ENCODE measurements at regions not wholly inside any gene's neighbourhood (a gene's known extent, or its start where the extent isn't known, plus 50 kb on each side); places are given as distances from the start of the nearest gene placed in this dataset.

DNA sequence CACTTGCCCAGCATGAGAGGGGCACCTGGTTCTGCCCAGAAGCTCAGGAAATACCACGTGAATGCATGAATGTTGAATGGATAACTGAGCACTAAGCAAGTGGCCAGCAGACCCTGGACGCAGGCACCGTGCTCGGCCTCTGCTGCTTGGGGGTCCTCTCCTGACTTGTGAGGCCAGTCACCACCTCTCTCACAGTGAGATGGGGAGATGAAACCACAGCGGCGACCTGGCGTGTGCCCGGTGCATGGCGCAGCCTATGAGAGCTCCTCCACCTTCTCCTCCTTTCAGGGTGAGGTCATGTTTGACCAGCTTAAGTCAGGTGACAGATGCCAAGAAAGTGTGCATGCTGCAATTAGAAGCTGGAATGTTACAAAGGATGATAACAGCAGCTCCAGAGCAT lies 75.5 kb downstream of the HMX1 start:
- no peak for DNase-seq (ENCODE audit: low read depth in 4 of 4, low spot score in 2 of 4)

DNA sequence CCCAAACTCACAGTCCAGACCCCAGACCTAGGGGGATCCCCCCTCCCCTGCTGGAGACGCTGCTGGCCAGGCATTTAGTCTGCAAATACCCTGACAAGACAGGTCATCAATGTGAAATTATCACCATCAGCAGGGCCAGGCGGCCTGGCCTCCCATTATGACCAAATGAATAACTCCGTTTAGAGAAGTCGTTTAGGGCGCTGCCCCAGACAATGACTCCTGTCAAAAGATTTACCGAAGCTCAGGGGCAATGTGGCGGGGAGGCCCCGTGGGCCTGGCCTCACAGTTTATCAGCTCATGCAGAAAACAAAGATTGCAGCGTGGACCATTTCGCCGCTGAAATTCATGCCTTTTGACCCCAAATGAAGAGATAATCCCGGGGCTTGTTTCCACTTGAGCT lies 76.5 kb downstream of the HMX1 start:
- DNase-seq (ENCODE audit: low read depth in 4 of 4, low spot score in 2 of 4) = no peak

DNA sequence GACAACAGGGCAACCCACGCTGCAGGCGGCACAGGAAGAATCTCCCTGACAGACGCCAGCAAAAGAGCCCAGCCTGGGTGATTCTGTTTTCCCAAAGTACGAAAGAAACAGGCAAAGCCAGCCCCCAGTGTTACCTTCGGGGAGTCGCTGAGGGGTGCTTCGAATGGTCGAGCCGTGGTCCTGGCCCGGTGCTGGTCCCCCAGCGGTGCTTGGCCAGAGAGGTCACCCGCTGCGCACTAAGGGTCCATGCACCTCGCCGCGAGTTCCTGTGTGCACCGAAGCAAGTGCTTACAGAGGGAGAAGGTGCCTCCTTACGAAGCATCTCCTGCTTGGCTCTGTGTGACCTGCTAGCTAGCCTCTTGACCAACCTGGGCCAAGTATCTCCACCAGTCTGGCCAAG lies 77.1 kb downstream of the HMX1 start:
- no peak for DNase-seq (ENCODE audit: low read depth in 4 of 4, low spot score in 2 of 4)

GRCh38 chr4:8793571-8794160 lies 78.0 kb downstream of the HMX1 start:
- DNase-seq (ENCODE audit: low read depth in 4 of 4, low spot score in 2 of 4) = no peak

DNA sequence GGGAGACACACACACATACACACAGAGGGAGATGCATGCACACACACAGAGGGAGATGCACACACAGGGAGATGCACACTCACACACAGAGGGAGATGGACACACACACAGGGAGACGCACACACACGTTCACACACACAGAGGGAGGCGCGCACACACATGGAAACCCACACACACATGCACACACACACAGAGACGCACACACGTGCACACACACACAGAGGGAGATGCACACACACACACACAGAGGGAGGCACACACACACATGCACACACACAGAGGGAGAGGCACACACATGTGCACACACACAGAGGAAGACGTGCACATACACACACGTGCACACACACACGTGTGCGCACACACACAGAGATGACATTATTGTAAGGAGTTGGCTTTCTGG lies 79.1 kb downstream of the HMX1 start:
- DNase-seq (ENCODE audit: low read depth in 4 of 4, low spot score in 2 of 4) = no peak

GRCh38 chr4:8791609-8792008 lies 80.0 kb downstream of the HMX1 start:
- DNase-seq (ENCODE audit: low read depth in 4 of 4, low spot score in 2 of 4) = no peak

DNA sequence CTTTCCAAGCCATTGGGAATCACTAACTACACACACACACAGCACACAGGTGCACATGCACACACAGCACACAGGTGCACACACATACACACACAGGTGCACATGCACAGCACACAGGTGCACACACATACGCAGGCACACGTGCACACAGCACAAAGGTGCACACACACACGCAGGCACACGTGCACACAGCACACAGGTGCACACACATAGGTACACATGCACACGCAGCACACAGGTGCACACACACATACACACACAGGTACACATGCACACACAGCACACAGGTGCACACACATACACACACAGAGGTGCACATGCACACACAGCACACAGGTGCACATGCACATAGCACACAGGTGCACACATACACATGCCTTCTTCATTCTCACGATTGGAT lies 80.9 kb downstream of the HMX1 start:
- DNase-seq (ENCODE audit: low read depth in 4 of 4, low spot score in 2 of 4) = no peak

DNA sequence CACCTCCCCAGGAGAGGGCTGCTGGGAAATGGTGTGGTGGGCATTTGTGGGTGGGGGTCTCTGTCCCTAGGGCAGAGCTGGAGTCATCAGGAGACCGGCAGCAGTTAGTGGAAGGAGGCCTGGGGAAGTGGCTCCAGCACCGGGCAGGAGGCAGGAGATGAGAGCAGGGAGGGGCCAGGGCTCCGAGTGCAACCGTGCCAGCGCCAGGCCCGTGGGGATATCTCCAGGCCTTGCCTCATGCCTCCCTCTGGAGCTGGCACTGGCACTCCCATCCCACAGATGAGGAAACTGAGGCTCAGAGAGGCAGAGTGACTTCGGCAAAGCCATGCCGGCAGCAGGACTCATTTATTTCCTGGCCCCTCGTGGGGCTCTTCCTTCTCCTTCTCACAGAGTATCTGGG lies 83.5 kb downstream of the HMX1 start:
- DNase-seq (ENCODE audit: low read depth in 4 of 4, low spot score in 2 of 4) = no peak

- no peak for DNase-seq (ENCODE audit: low read depth in 4 of 4, low spot score in 2 of 4)
Measured at GRCh38 chr4:8786166-8786565, 85.5 kb downstream of the HMX1 start.

- no peak for DNase-seq (ENCODE audit: low read depth in 4 of 4, low spot score in 2 of 4)
Measured at GRCh38 chr4:8785656-8786142, 85.9 kb downstream of the HMX1 start.

- DNase-seq (ENCODE audit: low read depth in 4 of 4, low spot score in 2 of 4) = no peak
Measured at GRCh38 chr4:8783736-8784135, 87.9 kb downstream of the HMX1 start.

GRCh38 chr4:8782135-8782534 lies 89.5 kb downstream of the HMX1 start:
- no peak for DNase-seq (ENCODE audit: low read depth in 4 of 4, low spot score in 2 of 4)

GRCh38 chr4:8781641-8782040 lies 90.0 kb downstream of the HMX1 start:
- no peak for DNase-seq (ENCODE audit: low read depth in 4 of 4, low spot score in 2 of 4)

DNA sequence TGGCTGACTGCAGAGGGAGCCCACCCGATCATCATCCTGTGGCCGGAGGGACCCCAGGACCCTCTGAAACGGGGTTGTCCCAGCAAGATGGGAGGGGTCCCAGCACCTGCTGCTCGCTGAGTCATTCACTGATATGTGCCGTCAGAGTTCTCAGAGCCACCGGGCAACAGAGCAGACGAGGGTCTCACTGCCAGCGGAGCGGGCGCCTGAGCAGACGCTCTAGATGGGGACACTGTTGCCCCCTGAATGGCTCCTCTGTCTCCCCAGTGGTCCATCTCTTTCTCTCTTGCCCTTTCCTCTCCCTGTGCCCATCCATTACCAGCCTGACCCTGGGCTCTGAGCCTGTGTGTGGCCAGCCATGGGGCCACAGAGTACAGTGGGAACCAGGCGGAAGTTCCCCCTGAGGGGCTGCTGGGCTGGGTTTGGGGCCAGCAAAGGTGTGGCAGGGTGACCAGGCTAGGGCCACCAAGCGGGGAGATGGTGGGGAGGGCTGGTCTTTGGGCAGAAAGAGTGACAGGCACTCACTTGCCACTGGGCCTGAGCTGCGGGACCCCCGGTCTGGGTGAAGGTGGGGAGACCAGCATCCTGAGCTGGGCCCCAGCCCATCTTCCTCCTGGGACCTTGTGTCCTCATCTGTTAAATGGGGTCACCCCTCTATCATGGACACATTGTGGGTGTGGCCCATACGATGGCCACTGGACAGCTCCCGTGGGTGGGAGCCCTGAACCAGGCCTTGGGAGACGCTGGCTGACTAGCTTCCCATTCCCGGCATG lies 90.9 kb downstream of the HMX1 start:
- DNase-seq (ENCODE audit: low read depth in 4 of 4, low spot score in 2 of 4) = no peak

GRCh38 chr4:8780086-8780485 lies 91.6 kb downstream of the HMX1 start:
- no peak for DNase-seq (ENCODE audit: low read depth in 4 of 4, low spot score in 2 of 4)

GRCh38 chr4:8779490-8779932 lies 92.1 kb downstream of the HMX1 start:
- peak in 3 of 4 donors; percentile 30 to 37 (median 31) for DNase-seq (ENCODE audit: low read depth in 4 of 4, low spot score in 2 of 4)

GRCh38 chr4:8778760-8779159 lies 92.9 kb downstream of the HMX1 start:
- DNase-seq (ENCODE audit: low read depth in 4 of 4, low spot score in 2 of 4) = no peak

GRCh38 chr4:8778291-8778690 lies 93.3 kb downstream of the HMX1 start:
- no peak for DNase-seq (ENCODE audit: low read depth in 4 of 4, low spot score in 2 of 4)

DNA sequence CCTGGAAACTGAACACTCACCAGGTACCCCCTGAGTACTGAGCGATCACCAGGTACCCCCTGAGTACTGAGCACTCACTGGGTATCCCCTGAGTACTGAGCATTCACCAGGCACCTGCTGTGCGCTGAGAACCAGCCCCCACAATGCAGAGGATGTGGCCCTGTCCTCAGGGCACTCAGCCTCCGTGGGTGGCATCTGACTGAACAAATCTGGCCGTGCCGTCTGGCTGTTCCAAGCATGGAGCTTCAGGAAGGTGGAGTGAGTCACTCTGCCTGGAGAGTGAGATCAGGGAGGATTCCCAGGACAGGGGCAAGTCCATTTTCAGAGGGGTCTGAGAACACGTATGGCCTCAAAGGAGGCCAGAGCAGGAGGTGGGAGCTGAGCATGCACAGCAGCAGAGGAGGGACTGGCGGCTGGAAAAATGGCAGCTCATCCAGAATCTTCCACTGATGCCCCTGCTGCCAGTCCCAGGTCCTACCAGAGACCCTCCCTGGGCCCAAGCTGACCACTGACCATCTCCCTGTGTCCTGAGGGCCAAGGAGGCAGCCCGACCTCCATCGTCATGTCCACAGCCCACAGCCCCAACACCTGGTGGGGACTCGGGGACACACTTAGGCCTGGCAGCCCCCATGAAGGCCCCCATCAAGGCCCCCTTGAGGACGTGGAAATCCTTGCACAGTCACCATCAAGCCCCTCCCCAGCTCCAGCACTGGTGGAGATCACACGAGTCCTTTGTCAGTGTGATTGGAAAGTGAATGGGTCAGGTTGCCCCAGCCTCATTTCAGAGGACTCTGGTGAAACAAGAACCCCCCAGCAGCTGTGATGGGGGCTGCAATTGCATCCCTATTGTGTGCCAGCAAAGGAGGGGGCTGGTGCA lies 94.1 kb downstream of the HMX1 start:
- DNase-seq (ENCODE audit: low read depth in 4 of 4, low spot score in 2 of 4) = no peak

DNA sequence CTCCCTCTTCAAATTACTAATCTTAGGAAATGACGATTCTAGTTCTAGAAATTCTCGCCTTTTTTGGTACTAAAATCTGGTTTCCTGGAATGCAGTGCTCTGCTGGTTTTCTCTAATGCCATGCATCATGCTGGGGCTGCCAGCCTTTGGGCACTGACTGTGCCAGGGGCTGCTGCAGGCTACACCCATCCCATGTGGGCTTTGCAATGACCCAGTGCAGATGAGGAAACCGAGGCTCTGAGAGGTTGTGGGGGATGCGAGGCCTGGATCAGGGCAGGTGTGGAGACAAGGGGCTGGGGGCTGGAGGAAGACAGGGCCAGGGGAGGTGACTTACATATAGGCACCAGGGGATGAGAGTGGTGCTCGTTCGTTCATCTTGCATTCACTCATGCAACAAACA lies 95.3 kb downstream of the HMX1 start:
- no peak for DNase-seq (ENCODE audit: low read depth in 4 of 4, low spot score in 2 of 4)

- DNase-seq (ENCODE audit: low read depth in 4 of 4, low spot score in 2 of 4) = no peak
Measured at GRCh38 chr4:8775751-8776355, 95.8 kb downstream of the HMX1 start.

Data from left renal cortex interstitium (tissue), 4 donors.